ENCODE measurements at regions not wholly inside any gene's neighbourhood (a gene's known extent, or its start where the extent isn't known, plus 50 kb on each side); places are given as distances from the start of the nearest gene placed in this dataset.
A peak's percentile ranks its signal among the peaks of the same experiment; 100 is the strongest.

DNA sequence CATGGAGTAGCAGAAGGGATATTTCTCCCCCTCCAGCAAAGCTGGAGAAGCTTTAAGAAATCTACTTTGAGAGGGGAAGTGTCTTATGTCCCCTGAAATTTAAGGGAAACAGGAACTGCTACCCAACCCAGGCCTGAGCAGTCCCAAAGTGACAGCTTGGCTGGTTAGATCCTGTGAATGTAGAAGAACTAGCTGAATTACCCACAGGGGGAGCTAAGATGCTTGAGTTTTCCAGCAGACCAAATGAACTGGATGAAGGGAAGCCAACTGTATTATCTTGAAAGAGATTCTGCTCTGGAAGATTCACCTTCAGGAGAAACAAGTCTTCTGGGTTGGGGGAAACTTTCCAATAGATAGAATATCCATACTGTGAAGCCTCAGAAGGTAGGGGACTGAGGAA lies 303.3 kb upstream of the MMS22L start:
- no peak for DNase-seq (ENCODE audit: low read depth in 2 of 2)

DNA sequence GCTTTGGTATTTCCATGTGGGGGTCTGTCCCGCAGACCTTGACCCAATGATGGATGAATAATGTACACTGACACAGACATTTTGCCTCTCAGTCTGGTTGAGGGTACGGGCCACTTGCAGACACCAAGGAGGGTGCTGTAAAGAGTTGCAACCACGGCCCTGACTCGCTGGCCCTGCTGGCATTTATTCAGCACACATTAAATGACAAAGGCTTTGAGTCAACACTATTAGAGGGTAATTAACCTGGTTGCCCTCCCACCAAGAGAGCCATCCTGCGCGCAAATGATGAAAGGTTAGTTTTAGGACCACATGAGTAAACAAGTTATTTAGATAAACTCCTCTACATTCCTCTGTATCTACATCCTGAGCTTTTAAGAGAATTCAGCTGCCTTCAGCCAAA lies 308.9 kb upstream of the MMS22L start:
- no peak for DNase-seq (ENCODE audit: low read depth in 2 of 2)

DNA sequence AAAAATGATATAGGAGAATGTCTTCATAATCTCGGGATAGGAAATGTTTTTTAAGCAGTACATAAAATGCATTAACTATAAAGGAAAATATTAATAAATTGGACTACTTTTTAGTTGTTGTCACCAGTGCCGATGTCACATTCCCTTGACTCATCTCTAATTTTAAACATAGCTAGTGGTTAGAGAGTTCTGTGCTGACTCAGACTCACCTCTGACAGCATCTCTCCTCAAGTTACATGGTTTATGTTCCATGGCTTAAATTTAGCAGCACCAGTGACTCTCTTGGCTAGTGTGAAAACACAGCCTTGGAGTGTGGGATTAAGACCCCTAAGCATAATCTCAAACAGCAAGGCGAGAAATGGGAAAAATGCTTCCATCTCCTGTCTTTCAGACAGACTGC lies 311.8 kb upstream of the MMS22L start:
- no peak for DNase-seq (ENCODE audit: low read depth in 2 of 2)

DNA sequence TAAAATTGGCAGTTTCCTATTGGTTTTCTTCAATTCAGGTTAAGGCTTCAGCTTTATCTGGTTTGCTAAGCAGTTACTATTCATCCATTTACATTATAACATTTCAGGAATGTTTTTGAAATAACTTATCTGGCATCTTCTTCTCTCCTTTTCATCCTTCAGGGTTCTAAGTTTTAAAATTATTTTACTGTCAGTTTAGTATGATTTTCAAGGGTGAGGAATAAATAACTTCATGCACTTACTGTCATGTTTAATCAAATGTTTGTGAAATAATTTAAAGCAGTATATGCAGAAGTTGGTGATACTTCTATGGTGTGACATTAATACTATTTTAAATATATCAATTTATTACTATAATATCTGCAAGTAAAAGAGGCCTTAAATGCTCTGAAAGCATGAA lies 338.1 kb upstream of the MMS22L start:
- no peak for DNase-seq (ENCODE audit: low read depth in 2 of 2)

DNA sequence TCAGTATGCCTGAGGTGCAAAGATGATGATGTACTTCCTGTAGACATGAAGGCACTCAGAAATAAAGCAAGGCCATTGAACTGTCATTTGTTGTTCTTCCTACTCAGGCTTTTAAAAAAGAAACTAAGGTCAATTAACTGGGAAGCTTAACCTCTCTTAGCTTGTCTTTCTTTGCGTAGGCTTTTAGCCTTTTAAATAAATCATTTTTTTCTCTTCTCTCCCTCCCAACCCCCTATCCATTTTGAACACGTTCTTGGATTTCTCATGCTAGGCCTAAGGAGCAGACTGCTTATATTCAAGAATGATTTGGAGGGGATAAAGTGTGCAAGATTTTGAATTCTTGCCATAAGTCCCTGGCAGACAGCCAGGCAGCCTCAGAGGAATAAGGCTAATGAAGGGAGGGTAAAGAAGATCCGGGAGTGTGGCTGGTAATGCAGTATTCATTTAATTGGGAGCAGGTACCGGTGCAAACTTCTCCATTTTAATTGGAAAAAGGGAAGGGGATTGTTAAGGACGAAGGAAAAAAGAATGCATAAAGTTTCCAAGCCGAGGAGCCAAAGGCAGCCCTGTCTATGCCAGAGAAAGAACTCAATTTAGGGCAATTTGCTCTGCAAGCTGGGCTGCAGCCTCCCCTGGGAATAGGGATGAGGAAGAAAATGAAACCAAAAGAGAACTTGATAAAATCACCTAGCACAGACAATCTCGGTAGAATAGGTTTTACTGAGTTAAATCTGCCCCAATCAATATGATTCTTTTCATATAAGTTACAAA lies 343.8 kb upstream of the MMS22L start:
- no peak for DNase-seq (ENCODE audit: low read depth in 2 of 2)

DNA sequence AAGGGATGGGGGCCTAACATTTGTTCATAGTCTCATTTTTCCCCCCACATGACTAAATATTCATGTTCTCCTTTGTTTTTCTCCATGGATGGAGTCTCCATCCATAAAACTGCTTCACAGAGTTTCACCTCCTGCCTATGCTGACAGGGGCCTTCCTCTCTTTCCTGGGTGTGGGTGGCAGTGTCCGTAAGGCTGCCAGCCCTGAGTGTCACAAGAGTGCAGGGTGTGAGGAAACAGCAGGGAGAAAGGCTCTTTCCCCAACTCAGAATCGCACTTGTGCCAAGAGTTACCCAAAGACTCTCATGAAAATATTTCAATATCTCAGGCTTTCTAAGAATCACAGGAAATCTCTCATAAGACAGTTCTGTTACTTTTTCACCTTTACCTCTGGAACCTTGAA lies 346.2 kb upstream of the MMS22L start:
- no peak for DNase-seq (ENCODE audit: low read depth in 2 of 2)

DNA sequence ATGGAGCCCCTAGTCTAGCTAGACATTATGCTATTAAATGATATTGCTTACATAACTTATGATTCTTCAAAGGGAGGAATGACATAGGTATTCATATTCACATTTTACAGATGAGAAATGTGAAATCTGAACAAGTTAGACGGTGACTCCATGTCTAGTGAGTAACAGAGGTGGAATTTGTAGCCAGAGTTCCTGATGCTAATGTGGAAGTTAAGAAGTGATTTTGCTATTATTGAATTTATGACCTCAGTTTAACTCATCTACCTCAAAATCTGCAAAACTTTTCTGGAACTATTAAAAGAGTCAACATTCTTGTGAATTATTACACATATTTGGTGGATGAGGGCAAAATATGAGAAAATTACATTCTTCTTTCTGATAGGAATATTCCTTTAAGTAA lies 347.6 kb upstream of the MMS22L start:
- no peak for DNase-seq (ENCODE audit: low read depth in 2 of 2)

DNA sequence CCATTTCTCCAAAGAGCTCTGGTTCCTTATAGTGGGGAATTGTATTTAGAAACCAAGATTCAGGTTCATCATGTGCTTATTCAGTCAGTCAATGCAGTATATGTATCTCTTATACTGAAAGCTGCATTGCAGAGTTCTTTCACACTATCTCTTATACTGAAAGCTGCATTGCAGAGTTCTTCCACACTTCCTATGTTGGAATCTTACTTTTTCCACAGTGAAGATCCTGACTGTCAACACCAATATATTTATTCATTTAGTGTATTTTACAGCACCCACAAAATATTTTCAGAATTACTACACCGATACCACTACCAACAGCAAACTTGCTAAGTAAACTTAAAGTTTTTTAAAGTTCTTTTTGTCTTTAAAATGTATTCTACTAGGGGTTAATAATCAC lies 349.3 kb upstream of the MMS22L start:
- DNase-seq (ENCODE audit: low read depth in 2 of 2) = no peak

DNA sequence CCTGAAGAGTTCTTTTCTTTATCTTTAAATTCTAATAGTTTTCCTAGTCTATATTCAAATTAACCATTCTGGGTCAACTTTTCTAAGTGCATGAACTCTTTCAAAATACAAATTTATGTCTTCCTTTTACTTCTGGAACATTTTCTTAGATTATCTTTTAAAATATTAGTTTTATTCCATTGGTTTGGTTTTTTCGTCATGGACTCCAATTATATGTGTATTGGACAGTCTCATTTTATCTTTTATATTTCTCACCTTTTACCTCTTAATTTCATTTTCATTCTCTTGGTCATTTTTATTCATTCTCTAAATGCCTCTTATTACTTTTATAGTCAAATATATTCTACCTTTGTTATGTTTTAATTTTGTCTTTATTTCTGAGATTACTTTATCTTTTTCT lies 356.7 kb upstream of the MMS22L start:
- no peak for DNase-seq (ENCODE audit: low read depth in 2 of 2)

DNA sequence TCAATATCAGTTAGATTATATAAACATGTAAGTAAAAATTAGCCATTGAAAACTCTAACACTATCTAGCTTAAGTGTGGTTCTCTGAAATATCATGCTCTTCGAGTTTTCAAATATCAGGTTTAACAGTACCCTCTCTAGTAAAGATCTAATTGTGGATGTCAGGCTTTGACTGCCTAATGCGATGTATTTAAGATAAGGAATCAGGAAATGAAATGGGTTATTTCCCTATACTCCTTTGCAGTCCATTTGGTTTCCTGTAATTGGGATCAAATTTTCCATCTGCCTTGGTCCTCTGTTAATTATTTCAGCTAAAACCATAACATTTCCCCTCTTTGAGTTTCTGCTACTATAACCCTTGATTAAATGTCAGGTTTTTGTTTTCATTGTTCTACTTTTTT lies 361.3 kb upstream of the MMS22L start:
- no peak for DNase-seq (ENCODE audit: low read depth in 2 of 2)

DNA sequence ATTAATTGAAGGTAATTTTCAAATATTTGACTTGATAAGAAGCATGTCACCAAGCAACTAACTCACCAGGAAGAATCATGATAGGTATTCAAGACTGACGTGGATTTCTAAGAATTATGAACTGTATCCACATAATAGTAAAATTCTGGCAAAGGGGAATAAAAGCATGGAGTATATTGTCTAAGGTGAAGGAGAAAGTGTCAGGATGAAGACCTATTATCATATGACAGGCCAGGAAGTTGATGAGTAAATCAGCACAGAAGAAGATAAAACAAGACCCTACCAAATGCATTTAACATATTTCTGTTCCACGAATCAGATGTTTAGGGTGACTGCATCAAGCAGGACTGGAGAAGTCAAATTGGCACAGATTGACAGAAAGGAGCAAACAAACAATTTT lies 362.7 kb upstream of the MMS22L start:
- DNase-seq (ENCODE audit: low read depth in 2 of 2) = no peak

DNA sequence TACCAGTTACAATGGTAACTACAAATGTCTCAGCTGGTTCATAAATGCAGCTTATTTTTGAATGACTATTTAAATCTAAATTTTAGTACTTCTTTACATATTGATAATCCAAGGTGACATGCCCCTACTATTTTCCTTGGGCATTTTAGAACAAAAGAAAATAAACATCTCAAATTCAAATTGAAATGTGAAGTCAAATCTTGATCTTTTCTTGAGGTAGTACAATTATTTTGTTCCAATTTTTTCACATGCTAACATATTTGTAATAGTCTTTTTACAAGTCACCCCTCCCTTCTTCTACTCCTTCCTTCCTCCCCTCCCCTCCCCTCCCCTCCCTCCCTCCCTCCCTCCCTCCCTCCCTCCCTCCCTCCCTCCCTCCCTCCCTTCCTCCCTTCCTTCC lies 370.1 kb upstream of the MMS22L start:
- DNase-seq (ENCODE audit: low read depth in 2 of 2) = no peak

DNA sequence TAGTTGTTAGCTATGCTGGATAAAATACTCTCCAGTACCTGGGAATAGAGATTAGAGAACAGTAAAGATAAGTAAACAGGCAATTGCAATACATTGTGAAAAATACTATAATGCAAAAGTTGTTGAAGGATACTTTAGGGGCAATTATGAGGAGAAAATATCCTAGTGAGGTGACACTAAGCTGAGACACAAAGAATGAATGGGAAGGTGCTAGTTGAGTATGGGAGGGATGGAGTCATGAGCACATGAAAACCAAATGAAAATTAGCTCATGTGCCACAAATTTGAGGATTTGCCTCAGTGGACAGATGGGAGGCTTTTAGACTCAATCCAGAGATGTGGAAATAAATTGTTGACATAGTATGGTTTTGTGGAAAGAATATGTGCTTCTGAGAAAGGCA lies 370.5 kb upstream of the MMS22L start:
- DNase-seq (ENCODE audit: low read depth in 2 of 2) = no peak

DNA sequence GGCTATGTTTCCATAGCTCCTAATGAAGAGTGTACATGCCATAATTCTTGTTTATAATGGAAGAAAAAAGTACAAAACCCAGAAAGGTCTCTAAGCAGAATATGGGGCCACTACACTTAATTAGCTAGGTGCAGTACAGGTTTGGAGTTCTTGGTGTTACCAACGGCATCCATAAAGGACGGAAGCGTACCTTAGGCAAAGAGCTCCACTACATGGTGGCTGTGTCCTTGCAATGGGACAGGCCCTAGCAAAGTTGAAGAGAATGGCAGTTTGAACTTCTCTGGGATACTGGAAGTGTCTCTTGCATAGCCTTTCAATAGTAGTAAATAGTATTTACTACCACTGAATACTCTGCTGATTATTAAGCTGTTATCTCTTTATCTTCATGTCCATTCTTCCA lies 371.7 kb upstream of the MMS22L start:
- no peak for DNase-seq (ENCODE audit: low read depth in 2 of 2)

DNA sequence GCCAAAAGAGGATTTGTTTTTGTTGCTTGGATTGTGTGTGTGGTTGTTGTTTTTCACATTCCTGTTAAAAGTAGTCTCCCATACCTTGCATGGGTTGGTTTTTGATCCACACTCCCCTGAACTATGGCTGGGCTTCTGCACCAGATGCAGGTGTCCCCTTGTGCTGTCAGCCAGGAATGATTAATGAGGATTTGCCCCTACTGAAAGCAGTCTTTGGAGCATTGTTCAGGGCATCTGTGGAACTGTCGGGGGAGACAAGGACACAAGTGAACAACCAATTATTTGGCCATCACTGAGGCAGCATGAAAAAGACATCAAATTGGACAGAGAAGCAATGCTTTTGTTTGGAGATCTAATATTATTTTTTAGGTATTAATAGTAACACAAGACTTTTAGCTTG lies 373.2 kb upstream of the MMS22L start:
- DNase-seq (ENCODE audit: low read depth in 2 of 2) = no peak

DNA sequence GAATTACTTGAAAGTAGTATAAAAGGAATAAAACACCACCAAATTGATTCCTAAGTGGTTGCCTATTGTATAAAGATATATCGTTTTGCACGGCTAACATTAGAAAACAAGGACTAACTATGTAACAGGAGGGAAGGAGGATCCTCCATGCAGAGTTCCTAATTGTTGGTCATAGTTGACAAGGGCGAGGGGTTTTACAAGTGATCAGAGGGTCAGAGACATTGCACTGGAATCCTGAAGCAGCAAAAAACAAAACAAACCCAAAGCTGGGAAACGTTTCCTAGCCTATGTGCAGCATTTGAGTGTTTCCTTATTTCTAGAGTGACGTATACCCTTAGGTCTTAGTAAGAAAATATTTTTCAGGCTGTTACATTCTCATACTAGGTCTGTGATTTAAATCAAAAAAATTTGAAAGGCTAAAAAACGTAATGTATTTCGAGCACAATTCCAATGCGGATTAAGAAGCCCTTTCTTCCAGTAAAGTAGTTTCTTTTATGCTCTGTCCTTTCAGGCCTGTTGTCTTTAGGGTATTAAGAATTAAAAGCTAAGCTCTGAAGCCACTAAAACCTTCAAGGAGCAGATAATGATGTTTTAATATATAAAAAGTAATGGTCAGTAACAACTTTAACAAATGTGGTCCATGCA lies 373.8 kb upstream of the MMS22L start:
- no peak for DNase-seq (ENCODE audit: low read depth in 2 of 2)

DNA sequence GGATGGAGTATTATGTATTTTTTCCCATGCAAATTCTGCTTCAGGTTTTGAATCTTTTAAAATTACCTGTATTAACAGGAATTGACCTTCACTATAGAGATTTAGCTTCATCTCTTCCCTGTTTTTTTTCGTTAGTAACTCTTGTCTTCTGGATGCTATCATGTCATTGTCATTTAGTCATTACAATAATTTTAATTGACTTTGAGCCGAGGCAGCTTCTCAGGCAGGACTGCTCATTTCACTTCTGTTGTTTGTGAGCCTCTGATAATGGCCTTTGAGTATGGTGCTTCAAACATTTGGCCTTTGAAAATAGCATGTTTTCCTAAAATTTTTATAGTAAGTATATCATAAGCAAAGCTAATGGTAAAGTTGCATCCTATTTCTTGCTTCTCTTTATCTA lies 375.1 kb upstream of the MMS22L start:
- no peak for DNase-seq (ENCODE audit: low read depth in 2 of 2)

DNA sequence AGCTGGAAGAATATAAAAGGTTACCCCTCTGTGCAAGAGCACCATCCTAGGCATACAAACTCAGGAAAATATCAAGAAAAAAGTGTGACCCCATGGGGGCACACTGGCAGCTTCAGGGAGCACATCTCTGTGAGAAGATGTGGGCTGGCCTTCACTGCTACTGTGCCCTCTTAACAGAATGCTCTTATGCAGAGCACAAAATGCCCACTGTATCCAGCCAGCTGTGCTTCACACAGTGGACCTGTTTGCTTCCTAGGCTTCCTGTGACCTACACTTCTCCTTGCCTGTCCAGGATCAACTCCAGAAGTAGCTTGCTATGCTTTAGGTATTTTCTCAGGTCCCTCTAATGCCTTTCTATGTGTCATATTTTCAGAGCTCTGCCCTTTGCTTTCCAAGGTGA lies 380.2 kb upstream of the MMS22L start:
- no peak for DNase-seq (ENCODE audit: low read depth in 2 of 2)

DNA sequence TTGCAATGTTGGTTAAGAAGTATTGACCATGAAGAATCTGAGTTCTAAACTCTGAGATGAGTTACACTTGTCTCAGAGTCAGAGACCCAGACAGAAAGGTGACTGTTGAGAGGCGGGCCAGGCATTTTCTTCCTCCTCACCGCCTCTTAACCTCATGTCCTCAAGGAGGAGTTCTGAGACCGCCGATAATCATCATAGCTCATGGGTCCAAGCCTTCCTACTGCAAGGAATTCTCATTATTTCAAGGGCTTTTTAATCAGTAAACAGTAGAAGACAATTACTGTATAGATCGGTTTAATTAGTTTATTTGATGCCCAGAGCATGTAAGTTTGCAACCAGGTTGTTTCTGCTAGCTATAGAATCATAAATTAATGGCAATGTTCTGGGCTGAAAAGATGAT lies 382.4 kb upstream of the MMS22L start:
- no peak for DNase-seq (ENCODE audit: low read depth in 2 of 2)

DNA sequence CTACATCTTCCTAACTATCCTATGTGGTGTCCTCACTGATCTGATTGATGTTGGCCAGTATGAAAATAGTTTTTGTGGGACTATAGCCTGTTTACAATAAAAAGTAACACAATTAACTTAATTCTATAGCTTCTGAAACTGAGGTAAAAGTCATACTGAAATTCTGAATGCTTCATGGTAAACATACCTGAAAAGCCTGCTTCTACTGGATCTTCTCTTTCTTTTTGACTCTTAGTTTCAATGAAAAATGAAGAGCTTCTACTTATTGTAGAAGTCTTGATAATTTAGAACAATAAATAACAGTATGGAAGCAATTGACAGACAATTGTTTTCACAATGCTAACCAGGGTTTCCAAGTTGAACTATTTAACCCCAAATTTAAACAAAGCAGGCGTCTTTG lies 383.9 kb upstream of the MMS22L start:
- no peak for DNase-seq (ENCODE audit: low read depth in 2 of 2)

DNA sequence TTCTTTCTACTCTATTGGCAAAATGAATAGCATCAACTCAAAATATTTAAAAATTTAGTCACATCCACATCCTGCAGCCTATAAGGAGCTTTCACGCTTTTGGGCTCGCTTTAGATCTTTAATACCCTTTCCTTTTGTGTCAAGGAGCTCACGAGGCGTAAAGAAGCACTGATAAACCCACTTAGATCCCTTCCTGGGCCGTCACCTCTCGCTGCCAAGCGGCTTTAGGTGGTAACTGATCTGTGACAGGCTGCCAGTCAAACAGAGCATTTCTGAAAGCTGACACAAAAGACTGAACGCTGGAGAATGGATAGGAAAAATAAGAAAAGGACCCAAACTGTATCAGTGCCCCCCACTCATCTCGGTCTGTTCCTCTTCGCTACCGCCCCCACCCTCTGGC lies 385.7 kb upstream of the MMS22L start:
- DNase-seq (ENCODE audit: low read depth in 2 of 2) = no peak

DNA sequence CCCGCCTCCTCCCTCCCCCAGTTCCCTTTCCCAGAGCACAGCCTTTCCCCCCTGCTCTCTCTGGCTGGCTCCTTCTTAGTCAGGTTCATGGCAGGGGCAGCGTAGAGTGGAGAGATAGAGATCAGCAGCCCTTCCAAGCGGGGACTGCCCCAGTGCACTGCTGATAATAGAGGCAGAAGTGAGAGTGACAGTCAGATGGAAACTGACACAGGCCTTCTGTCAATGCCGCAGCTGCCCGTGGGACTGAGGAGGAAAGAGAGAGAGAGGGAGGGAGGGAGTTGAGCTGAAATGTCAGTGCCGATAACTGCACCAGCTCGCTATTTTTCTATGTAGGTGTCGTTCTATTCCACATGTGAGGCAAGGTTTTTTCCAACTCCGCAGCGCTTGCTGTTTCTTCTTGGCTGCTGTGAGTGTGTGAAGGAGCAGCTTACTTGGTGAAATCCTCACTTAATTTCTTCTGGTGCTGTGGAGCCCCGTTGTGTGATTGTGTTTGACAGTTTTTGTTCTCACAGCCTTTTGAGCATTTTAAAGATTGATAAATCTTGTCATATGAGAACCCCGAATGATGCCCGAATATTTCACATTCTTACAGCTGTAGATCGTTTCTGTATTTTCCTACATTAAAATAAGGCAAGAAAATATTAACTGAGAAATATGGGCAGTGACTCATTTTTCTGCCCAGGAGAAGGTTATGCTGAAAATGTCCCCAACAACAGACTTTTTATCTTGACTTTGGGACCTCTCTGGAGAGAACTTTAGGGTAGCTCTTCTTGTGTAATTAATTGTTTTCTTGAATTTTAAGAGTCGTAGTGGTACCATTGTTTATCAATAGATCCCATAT lies 386.4 kb upstream of the MMS22L start:
- peak in 1 of 2 donors; percentile 4 for DNase-seq (ENCODE audit: low read depth in 2 of 2)

DNA sequence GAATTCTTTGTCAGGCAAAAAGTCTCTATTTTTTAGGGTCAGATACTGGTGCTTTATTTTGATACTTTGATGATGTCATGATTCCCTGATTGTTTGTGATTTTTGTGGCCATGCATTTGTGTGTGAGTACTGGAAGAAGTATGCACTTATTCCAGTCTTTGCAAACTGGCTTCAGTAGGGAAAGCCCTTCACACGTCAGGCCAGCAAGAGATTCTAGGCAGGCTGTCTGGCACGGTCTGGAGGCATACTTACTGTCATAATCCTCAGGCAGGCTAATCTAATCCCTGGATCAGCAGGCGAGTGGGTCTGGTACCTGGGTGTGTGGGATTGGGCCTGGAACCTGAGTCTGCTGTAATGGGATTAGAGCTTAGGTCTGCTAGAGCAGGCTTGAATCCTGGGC lies 391.8 kb upstream of the MMS22L start:
- no peak for DNase-seq (ENCODE audit: low read depth in 2 of 2)

Data from stimulated activated CD4-positive, alpha-beta T cell treated with anti-CD3 and anti-CD28 coated beads, Interleukin-15, amount 100 ng/mL, for 48 hours (primary cell).